Transverse colon (tissue), 4 donors: ENCODE measurements at regions not wholly inside any gene's neighbourhood (a gene's known extent, or its start where the extent isn't known, plus 50 kb on each side); places are given as distances from the start of the nearest gene placed in this dataset.

Experiments
- CTCF ChIP-seq, 5 experiments: fragments of 200-600 bp in 3 of 5; fragments of 450-650 bp in 2 of 5; sonication (generic) in 3 of 5; IDR thresholded peaks; 1 replicate in 2 of 5; 2 replicates in 3 of 5; pipeline ENCODE4 v1.5.1; 2016 to 2017; ENCODE audit warnings: antibody characterized with exemption in 5 of 5, inconsistent platforms in 3 of 5, mild to moderate bottlenecking in 2 of 5, moderate library complexity in 1 of 5
- POLR2A ChIP-seq: fragments of 450-650 bp; IDR thresholded peaks from one replicate; pipeline ENCODE4 v1.6.1; 2016; ENCODE audit warnings: antibody characterized with exemption, mild to moderate bottlenecking, moderate library complexity
- POLR2AphosphoS5 ChIP-seq, 3 donors: sonication (generic); formaldehyde crosslinking; IDR thresholded peaks; one replicate each; pipeline ENCODE4 v1.6.1; 2016; ENCODE audit warnings: antibody characterized with exemption in 3 of 3

DNA sequence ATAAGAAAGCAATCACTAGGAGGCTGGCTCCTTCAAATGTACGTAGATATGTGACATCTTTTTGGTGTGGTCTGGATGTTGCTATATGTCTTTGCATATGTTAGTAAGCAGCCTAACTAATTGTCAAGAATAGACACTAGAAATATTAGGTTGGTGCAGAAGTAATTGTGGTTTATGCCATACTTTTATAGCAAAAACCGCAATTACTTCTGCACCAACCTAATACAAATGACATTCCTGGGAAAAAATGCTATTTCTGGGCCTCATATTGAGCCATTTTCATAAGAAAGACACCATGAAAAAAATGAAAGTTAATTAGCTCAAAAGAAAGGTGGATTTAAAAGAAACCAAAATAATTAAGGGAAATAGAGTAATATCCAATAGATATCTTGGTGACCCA lies 555.8 kb downstream of the ZNF385D start:
- TF ChIP-seq CTCF (IDR thresholded peaks at IDR 0.05) (no peak), POLR2AphosphoS5 (IDR thresholded peaks at IDR 0.05) (no peak), POLR2A (no peak)
